Prostate gland (tissue), 2 donors: ENCODE measurements at regions not wholly inside any gene's neighbourhood (a gene's known extent, or its start where the extent isn't known, plus 50 kb on each side); places are given as distances from the start of the nearest gene placed in this dataset.

Source experiments
- CTCF ChIP-seq, 4 experiments: fragments of 200-600 bp in 2 of 4; fragments of 450-650 bp in 2 of 4; sonication (generic) in 2 of 4; IDR thresholded peaks; 1 replicate in 3 of 4; 2 replicates in 1 of 4; pipeline ENCODE4 v1.5.1; 2016 to 2019; ENCODE audit warnings: antibody characterized with exemption in 4 of 4, mild to moderate bottlenecking in 2 of 4, moderate library complexity in 2 of 4
- POLR2A ChIP-seq: fragments of 450-650 bp; IDR thresholded peaks from one replicate; pipeline ENCODE4 v1.6.1; 2016; ENCODE audit warnings: antibody characterized with exemption, mild to moderate bottlenecking
- POLR2AphosphoS5 ChIP-seq: sonication (generic); formaldehyde crosslinking; IDR thresholded peaks from one replicate; pipeline ENCODE4 v1.6.1; 2017; ENCODE audit warnings: antibody characterized with exemption

DNA sequence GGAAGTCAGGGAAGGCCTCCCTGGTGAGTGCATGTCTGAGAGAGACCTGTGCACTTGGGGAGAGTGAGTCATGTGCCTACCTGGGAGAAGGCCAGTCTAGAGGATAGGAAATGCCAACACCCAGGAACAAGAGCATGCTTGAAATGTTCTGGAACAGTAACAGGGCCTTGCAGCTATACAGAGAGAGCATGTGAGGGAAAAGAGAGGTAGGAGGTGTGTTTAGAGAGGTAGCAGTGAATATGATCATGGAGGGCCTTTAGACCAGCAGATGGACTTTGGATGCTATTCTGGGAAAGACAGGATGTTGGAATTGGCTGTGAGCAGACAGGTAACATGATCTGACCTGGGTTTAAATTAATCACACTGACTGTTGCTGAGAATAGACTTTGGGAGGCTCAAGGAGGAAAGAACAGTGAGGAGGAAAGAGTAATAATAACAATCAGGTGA lies 1143.6 kb downstream of the FLRT2 start:
- TF ChIP-seq CTCF (IDR thresholded peaks at IDR 0.05) (no peak), POLR2AphosphoS5 (no peak), POLR2A (no peak)
